Fibroblast of skin of right quadriceps (primary cell): ENCODE measurements at regions not wholly inside any gene's neighbourhood (a gene's known extent, or its start where the extent isn't known, plus 50 kb on each side); places are given as distances from the start of the nearest gene placed in this dataset.

Experiments used
- DNase-seq: peaks from one replicate; pipeline ENCODE4 v3.0.0-alpha.2; 2013

DNA sequence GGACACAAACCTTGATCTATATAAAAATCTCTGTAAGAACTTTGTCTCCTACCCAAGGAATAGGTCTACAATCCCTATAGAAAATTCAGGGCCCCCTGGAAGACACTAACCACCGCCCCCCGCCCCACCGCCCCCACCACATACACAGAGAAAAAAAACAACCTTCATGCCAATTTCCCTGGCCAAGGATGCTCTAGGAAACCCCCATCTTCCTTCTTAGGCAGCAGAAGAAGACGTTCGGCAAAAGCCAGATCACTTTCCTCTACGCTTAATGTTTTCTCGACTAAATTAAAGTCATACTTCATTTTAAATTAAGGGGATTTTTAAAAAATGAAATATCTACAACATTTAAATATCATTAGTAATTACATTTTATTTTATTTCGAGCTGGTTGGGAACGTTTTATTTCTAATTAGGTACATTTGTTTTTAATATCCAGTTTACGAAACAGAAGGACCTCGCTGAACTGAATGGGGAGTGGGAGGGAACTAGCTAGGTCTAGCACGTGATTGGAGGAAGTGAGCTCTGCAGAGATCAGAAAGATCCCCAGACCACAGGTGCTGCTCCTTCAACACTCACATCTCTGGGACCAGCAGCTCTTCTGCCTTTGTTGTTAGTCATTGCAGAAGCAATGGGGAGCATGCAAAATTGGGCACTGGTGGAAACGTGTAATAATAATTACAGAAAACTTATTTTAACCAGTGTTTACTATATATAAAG is 472.3 kb downstream of the MN1 start:
- no peak for DNase-seq

DNA sequence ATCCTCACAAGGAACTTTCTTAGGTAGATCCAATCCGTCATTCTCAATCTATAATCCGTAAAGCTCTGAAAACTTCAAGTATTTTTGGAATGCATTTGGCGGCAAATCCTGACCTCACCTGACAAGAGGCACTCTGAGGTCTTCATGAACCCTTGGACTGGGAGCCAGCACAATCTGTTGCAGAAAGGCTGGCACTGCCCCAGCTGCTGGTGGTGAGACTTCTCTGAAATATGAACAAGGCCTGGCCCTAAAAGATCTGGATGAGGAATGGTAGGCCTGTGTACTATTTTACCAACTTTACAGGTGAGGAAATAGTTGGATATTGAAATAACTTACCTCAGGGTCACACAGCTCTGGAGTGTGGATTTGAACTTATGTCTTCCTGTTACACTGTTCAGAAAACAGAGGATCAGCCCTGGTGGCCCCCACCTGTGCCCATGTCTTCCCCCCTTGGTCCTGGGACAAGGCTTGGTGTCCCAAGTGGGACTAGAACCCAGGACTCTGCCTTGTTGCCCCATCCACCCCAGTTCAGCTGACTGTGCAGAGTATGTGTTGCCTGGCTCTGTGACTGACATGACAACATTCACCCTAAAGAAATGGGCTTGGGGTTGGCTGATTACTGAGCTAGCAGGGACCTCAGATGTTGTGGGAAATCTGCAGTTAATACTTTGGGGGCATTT is 471.4 kb downstream of the MN1 start:
- no peak for DNase-seq

- DNase-seq: peak; percentile 51
Observed at GRCh38 chr22:27331526-27332281, 469.9 kb downstream of the MN1 start.

DNA sequence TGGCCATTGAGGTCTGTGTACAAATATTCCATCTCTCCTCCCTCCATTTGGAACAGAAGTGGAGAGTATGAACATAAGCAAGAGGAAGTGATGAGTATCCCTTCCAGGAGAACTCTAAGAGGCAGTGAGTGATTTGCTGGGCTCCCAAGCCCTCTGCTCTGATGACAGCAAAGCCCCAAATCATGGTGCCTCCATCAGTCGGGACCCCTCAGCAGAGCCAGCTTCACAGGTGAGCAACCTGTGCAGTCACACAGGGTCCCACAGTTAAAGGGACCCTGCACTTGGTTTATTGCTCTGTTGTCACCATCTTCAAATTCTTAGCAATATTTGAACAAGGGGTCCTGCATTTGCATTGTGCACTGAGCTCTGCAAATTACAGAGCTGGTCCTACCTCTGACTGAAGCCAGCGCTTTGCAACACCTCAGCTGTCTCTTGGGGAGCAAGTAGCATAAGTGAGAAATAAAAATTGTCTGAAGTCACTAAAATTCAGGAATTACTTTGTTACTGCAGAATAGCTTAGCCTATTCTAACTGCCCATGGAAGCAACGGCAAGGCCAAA is 466.4 kb downstream of the MN1 start:
- DNase-seq: no peak

GRCh38 chr22:27336151-27337090 is 465.1 kb downstream of the MN1 start:
- peak; percentile 90 for DNase-seq

GRCh38 chr22:27337676-27338075 is 463.9 kb downstream of the MN1 start:
- no peak for DNase-seq

GRCh38 chr22:27340047-27340446 is 461.5 kb downstream of the MN1 start:
- no peak for DNase-seq

GRCh38 chr22:27344546-27344945 is 457.0 kb downstream of the MN1 start:
- no peak for DNase-seq

GRCh38 chr22:27345691-27346090 is 455.9 kb downstream of the MN1 start:
- no peak for DNase-seq

- DNase-seq: no peak
Observed at GRCh38 chr22:27347951-27348350, 453.6 kb downstream of the MN1 start.

GRCh38 chr22:27348634-27349033 is 452.9 kb downstream of the MN1 start:
- peak; percentile 18 for DNase-seq

DNA sequence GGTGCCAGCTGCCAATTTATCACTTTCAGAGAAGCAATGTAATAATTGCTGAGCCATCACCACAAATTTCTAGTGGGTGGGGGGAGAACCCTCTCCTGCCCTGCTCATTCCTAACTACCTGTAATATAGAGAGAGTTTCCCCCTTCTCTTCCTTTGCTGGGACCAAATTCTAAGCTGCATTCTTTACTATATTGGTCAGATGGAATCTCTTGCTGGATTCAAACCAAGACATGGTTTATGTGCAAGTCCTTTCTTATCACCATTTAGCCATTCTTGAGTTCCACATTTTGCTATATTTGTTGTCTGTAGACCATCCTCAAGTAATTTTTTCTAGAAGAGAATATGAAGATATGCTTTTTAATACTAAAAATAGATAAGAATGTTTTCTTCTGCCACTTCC is 452.1 kb downstream of the MN1 start:
- peak; percentile 57 for DNase-seq

DNA sequence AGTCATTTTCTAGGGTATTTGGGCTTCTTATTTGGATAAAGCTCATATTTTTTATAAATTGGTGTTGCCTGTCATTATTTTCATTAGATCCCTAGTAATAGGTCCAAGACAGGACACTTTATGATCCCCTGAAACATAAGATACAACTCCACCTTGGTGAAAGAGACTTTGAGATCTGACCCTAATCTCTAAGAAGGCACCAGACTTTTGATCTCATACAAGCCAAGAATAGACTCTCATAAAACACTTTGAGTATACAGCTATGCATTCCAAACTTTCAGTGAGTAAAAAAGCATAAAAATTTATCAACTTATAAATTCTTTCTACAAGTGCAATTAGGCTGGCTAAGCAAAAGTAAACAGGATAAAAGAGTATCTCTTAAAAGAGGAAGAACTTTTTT is 451.2 kb downstream of the MN1 start:
- no peak for DNase-seq

- DNase-seq: no peak
Observed at GRCh38 chr22:27352426-27352825, 449.1 kb downstream of the MN1 start.

DNA sequence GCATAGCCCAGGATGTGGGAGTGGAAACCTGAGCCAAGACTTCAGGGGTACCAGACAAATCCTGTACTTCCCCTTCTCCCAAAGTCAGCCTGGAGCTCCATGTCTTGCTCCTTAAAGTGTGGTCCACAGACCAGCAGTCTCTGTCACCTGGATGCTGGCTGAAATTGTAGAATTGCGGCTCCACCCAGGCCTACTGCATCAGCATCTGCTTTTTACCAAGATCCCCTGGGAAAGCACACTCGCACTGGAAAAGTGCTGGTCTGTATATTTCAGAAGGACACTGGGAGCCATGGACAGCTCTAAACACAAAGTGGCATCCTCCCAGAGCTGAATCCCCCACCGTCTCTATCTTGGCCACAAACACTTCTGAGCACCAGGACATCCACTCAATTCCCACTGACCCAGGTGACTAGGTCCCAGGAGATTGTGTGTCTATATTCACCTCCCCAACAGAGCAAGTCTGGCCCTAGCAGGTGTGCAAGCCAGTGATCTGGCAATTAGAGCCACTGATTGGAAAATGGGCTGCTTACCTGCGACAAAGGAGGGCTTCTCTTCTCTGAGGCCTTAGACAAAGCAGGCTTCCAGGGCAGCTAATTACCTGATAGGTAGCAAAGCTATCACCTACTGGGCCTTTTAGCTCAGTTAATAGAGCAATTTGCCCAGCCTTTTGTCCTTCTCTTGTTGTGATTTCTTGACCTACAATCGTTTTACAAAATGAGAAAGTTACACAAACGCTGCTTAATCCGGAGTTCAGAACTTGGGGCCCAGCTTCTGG is 443.3 kb downstream of the MN1 start:
- DNase-seq: no peak

GRCh38 chr22:27370269-27370668 is 431.3 kb downstream of the MN1 start:
- no peak for DNase-seq

- DNase-seq: no peak
Observed at GRCh38 chr22:27370987-27371386, 430.6 kb downstream of the MN1 start.

DNA sequence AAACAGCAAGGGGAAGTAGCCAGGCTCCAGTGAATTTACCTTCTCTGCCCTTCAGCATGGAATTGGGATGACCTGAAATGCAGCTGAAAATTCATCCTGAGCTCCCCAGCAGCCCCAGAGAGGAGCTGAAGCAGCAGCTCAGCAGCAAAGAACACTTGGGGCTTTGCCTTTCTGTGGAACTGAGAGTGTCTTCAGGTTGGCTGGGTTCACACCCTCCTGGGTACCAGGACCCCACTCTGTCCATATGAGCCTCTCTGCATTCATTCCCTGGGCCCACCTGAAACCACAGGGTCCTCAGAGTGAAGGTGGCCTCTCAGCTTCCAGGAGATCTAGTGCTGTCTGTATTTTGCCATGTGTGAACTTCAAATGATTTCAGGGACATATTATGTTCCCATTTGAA is 429.2 kb downstream of the MN1 start:
- no peak for DNase-seq

GRCh38 chr22:27372969-27373670 is 428.4 kb downstream of the MN1 start:
- no peak for DNase-seq

- DNase-seq: no peak
Observed at GRCh38 chr22:27377501-27378295, 423.9 kb downstream of the MN1 start.
